ENCODE measurements at regions not wholly inside any gene's neighbourhood (a gene's known extent, or its start where the extent isn't known, plus 50 kb on each side); places are given as distances from the start of the nearest gene placed in this dataset.
"Not testable (repeated sequence)": the region's sequence is repeated elsewhere in the genome, so short reads cannot be mapped to it uniquely, and the experiment has no call there.

- DNase-seq (no peak), ATAC-seq (ENCODE audit: poor library complexity) (no peak)
- intact Hi-C loops (cut with DNase I) = no loop called here
These were observed 53.1 kb upstream of the BEND4 start for GRCh38 chr4:42205541-42205940.

- DNase-seq (no peak), ATAC-seq (ENCODE audit: poor library complexity) (no peak)
- intact Hi-C loops (cut with DNase I) = no loop called here
These were observed 64.2 kb upstream of the BEND4 start for GRCh38 chr4:42216664-42217063.

GRCh38 chr4:42225286-42225685 is 72.8 kb upstream of the BEND4 start:
- DNase-seq (no peak), ATAC-seq (ENCODE audit: poor library complexity) (no peak)
- intact Hi-C loops (cut with DNase I) = no loop called here

- DNase-seq (no peak), ATAC-seq (ENCODE audit: poor library complexity) (no peak)
- intact Hi-C loops (cut with DNase I) = no loop called here
These were observed 82.4 kb upstream of the BEND4 start for GRCh38 chr4:42234817-42235216.

- DNase-seq = no peak
- intact Hi-C loops (cut with DNase I) = no loop called here
- ATAC-seq (ENCODE audit: poor library complexity) = no peak
These were observed 83.0 kb upstream of the BEND4 start for GRCh38 chr4:42235304-42236021.

- DNase-seq (no peak), ATAC-seq (ENCODE audit: poor library complexity) (no peak)
- intact Hi-C loops (cut with DNase I) = no loop called here
These were observed 84.6 kb upstream of the BEND4 start for GRCh38 chr4:42237010-42237409.

- no peak for ATAC-seq (ENCODE audit: poor library complexity)
- intact Hi-C loops (cut with DNase I) = no loop called here
- no peak for DNase-seq
These were observed 85.0 kb upstream of the BEND4 start for GRCh38 chr4:42237451-42237850.

GRCh38 chr4:42248972-42249371 is 96.5 kb upstream of the BEND4 start:
- ATAC-seq (ENCODE audit: poor library complexity) (no peak), DNase-seq (no peak)
- intact Hi-C loops (cut with DNase I) = no loop called here

GRCh38 chr4:42252315-42252714 is 99.9 kb upstream of the BEND4 start:
- DNase-seq = no peak
- intact Hi-C loops (cut with DNase I) = no loop called here
- ATAC-seq (ENCODE audit: poor library complexity) = no peak

GRCh38 chr4:42257645-42258044 is 105.2 kb upstream of the BEND4 start:
- DNase-seq; ATAC-seq (ENCODE audit: poor library complexity); intact Hi-C loops (cut with DNase I): not testable (repeated sequence)

- intact Hi-C loops (cut with DNase I) = no loop called here
- ATAC-seq (ENCODE audit: poor library complexity) (no peak), DNase-seq (no peak)
These were observed 110.4 kb upstream of the BEND4 start for GRCh38 chr4:42262701-42263490.

- no peak for ATAC-seq (ENCODE audit: poor library complexity)
- intact Hi-C loops (cut with DNase I) = no loop called here
- no peak for DNase-seq
These were observed 113.5 kb upstream of the BEND4 start for GRCh38 chr4:42265782-42266602.

GRCh38 chr4:42267724-42268123 is 115.3 kb upstream of the BEND4 start:
- intact Hi-C loops (cut with DNase I) = no loop called here
- DNase-seq (no peak), ATAC-seq (ENCODE audit: poor library complexity) (no peak)

- intact Hi-C loops (cut with DNase I) = no loop called here
- DNase-seq = no peak
- ATAC-seq (ENCODE audit: poor library complexity) = no peak
These were observed 116.4 kb upstream of the BEND4 start for GRCh38 chr4:42268824-42269223.

- DNase-seq = no peak
- intact Hi-C loops (cut with DNase I) = no loop called here
- no peak for ATAC-seq (ENCODE audit: poor library complexity)
These were observed 118.6 kb upstream of the BEND4 start for GRCh38 chr4:42271096-42271495.

- DNase-seq (no peak), ATAC-seq (ENCODE audit: poor library complexity) (no peak)
- intact Hi-C loops (cut with DNase I) = no loop called here
These were observed 120.0 kb upstream of the SHISA3 start for GRCh38 chr4:42277291-42277690.

- ATAC-seq (ENCODE audit: poor library complexity) = no peak
These were observed 118.5 kb upstream of the SHISA3 start for GRCh38 chr4:42278709-42279324.

GRCh38 chr4:42280327-42281095 is 116.8 kb upstream of the SHISA3 start:
- ATAC-seq (ENCODE audit: poor library complexity) (no peak), DNase-seq (no peak)
- intact Hi-C loops (cut with DNase I) = loop anchor here (5.0 kb wide), 1 partner anchor 237 kb away; no protein-coding TSS in a partner anchor

More at GRCh38 chr4:42278709-42279324, 118.5 kb upstream of the SHISA3 start:
- intact Hi-C loops (cut with DNase I) = no loop called here
- no peak for DNase-seq
